ENCODE measurements at regions not wholly inside any gene's neighbourhood (a gene's known extent, or its start where the extent isn't known, plus 50 kb on each side); places are given as distances from the start of the nearest gene placed in this dataset.

DNA sequence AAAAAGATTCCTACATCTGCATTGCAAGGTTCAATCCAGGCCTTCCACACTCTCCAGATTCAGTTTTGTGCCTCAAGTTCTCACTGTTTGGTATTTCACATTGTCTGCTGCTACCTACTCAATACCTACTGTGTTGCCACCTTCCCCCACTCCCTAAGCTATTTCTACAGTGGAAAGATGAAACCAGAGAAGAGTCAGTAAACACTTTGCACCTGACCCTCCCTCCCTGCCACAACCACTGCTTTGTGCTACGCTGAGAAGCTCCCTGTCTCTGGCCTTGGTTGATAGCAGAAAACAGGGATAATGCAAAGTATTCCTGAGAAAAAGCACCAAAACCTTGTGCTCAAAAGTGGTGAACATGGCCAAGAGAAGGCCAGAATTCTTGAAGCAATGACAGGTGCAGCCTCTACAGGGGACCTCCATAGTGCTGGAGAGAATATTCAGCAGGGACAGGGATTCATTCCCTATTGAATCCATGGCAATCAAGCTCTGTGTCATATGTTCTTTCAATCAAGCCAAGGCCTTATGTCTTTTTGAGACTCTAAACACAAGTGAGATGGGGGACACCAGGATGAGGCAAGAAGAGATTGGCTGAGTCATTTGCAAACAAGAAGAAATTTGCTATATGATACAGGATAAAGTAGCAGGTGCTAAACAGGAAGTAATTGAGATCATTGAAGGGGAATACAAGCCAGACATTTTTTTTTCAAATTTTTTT lies 83.5 kb upstream of the LIPC start (continued):
- TF ChIP-seq ZNF597 (CRISPR knock-in tag; IDR thresholded peaks at IDR 0.05) (no peak), ZNF691 (CRISPR knock-in tag; IDR thresholded peaks at IDR 0.05; ENCODE audit: borderline replicate concordance, low read depth) (no peak), E2F1 (CRISPR knock-in tag; IDR thresholded peaks at IDR 0.05) (no peak), TOE1 (CRISPR knock-in tag; IDR thresholded peaks at IDR 0.05) (no peak), ZNF772 (CRISPR knock-in tag; IDR thresholded peaks at IDR 0.05) (no peak), ELF4 (CRISPR knock-in tag; IDR thresholded peaks at IDR 0.05; ENCODE audit: borderline replicate concordance) (no peak), FOSL1 (CRISPR knock-in tag; IDR thresholded peaks at IDR 0.05; ENCODE audit: borderline replicate concordance) (no peak), ZNF879 (CRISPR knock-in tag; IDR thresholded peaks at IDR 0.05) (no peak), ARID5B (CRISPR knock-in tag; IDR thresholded peaks at IDR 0.05) (peak; percentile 28; the same call in 1 of the 2 replicates), SIX1 (CRISPR knock-in tag; IDR thresholded peaks at IDR 0.05; ENCODE audit: borderline replicate concordance) (peak; percentile 92), SOX13 (IDR thresholded peaks at IDR 0.05) (no peak), SOX13 (CRISPR knock-in tag; conservative IDR thresholded peaks at IDR 0.05 in 1 of 2, IDR thresholded peaks at IDR 0.05 in 1 of 2) (peak in 1 of 2 experiments; percentile 34; a peak in 1 of 4 replicates)
- TF ChIP-seq, protein P1, sequence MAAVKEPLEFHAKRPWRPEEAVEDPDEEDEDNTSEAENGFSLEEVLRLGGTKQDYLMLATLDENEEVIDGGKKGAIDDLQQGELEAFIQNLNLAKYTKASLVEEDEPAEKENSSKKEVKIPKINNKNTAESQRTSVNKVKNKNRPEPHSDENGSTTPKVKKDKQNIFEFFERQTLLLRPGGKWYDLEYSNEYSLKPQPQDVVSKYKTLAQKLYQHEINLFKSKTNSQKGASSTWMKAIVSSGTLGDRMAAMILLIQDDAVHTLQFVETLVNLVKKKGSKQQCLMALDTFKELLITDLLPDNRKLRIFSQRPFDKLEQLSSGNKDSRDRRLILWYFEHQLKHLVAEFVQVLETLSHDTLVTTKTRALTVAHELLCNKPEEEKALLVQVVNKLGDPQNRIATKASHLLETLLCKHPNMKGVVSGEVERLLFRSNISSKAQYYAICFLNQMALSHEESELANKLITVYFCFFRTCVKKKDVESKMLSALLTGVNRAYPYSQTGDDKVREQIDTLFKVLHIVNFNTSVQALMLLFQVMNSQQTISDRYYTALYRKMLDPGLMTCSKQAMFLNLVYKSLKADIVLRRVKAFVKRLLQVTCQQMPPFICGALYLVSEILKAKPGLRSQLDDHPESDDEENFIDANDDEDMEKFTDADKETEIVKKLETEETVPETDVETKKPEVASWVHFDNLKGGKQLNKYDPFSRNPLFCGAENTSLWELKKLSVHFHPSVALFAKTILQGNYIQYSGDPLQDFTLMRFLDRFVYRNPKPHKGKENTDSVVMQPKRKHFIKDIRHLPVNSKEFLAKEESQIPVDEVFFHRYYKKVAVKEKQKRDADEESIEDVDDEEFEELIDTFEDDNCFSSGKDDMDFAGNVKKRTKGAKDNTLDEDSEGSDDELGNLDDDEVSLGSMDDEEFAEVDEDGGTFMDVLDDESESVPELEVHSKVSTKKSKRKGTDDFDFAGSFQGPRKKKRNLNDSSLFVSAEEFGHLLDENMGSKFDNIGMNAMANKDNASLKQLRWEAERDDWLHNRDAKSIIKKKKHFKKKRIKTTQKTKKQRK (IDR thresholded peaks at IDR 0.05; ENCODE audit: low read length), result no peak
- TF ChIP-seq, protein P2, sequence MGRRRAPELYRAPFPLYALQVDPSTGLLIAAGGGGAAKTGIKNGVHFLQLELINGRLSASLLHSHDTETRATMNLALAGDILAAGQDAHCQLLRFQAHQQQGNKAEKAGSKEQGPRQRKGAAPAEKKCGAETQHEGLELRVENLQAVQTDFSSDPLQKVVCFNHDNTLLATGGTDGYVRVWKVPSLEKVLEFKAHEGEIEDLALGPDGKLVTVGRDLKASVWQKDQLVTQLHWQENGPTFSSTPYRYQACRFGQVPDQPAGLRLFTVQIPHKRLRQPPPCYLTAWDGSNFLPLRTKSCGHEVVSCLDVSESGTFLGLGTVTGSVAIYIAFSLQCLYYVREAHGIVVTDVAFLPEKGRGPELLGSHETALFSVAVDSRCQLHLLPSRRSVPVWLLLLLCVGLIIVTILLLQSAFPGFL (CRISPR knock-in tag; IDR thresholded peaks at IDR 0.05), result no peak
- TF ChIP-seq, protein P3, sequence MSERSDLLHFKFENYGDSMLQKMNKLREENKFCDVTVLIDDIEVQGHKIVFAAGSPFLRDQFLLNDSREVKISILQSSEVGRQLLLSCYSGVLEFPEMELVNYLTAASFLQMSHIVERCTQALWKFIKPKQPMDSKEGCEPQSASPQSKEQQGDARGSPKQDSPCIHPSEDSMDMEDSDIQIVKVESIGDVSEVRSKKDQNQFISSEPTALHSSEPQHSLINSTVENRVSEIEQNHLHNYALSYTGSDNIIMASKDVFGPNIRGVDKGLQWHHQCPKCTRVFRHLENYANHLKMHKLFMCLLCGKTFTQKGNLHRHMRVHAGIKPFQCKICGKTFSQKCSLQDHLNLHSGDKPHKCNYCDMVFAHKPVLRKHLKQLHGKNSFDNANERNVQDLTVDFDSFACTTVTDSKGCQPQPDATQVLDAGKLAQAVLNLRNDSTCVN (CRISPR knock-in tag; IDR thresholded peaks at IDR 0.05; ENCODE audit: borderline replicate concordance), result no peak
